Thoracic aorta (tissue), 2 donors: ENCODE measurements at regions not wholly inside any gene's neighbourhood (a gene's known extent, or its start where the extent isn't known, plus 50 kb on each side); places are given as distances from the start of the nearest gene placed in this dataset.

Experiments used
- ATAC-seq: fragments of 150-250 bp; one replicate; pipeline ENCODE4 v1.8.0; 2017; ENCODE audit warnings: low read depth; ENCODE audit not compliant: insufficient number of reproducible peaks, low FRiP score
- DNase-seq: peaks from one replicate; pipeline ENCODE4 v3.0.0-alpha.2; 2020; ENCODE audit warnings: low spot score
- H3K27ac ChIP-seq, 2 donors: fragments of 200-600 bp; sonication (generic); 1 replicate in 1 of 2; 2 replicates in 1 of 2; pipeline ENCODE4 v1.5.1; 2016; ENCODE audit warnings: mild to moderate bottlenecking in 2 of 2, moderate library complexity in 2 of 2
- H3K27me3 ChIP-seq: fragments of 200-600 bp; sonication (generic); replicated peaks from 2 replicates; pipeline ENCODE4 v1.6.0; 2016; ENCODE audit warnings: mild to moderate bottlenecking; ENCODE audit not compliant: insufficient read depth
- H3K36me3 ChIP-seq: fragments of 200-600 bp; sonication (generic); one replicate; pipeline ENCODE4 v1.5.1; 2016
- H3K4me1 ChIP-seq, 2 donors: fragments of 200-600 bp; sonication (generic); 1 replicate in 1 of 2; 2 replicates in 1 of 2; pipeline versions ENCODE4 v1.5.1 to v1.6.0; 2016; ENCODE audit warnings: low read depth in 2 of 2, mild to moderate bottlenecking in 1 of 2; ENCODE audit not compliant: control insufficient read depth in 1 of 2
- H3K4me3 ChIP-seq: fragments of 200-600 bp; sonication (generic); 2 replicates; pipeline ENCODE4 v1.5.1; 2016; ENCODE audit warnings: mild to moderate bottlenecking
- H3K9me3 ChIP-seq: fragments of 200-600 bp; sonication (generic); 2 replicates; pipeline ENCODE4 v1.5.1; 2016
- TF ChIP-seq, protein P1 (sequence below): fragments of 200-600 bp; sonication (generic); IDR thresholded peaks from one replicate; pipeline ENCODE4 v1.5.1; 2019; ENCODE audit warnings: antibody characterized with exemption

DNA sequence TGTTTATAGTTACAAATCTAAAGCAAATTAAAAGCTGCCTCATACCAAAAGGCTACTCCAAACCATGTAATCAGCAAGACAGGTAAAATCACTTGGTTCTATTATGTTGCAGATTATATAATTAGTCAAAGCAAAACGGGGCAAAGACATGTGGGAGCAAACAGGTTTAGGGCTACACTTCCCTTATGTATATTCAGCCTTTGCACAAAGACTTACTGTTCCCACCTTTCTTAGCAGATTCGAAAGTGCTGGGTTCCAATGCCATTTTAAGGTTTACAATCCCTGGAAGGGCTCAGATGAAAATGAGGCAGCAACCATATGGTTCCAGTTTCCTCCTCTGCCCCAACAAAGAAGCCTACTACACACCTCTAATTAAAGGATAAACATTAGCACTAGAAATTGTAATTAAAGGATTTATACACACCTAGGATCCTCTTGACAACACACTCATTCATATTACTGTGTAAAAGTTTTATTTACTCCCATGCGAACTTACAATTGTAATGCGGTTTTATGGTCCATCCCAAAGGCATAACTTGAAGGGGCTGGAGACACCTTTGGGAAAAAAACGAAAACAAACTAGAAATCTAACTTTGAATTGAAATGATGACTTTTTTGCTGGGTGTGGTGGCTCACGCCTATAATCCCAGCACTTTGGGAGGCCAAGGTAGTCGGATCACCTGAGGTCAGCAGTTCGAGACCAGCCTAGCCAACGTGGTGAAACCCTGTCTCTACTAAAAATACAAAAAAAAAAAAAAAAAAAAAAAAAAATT is 117.3 kb upstream of the PKN2 start:
- ATAC-seq (no peak), DNase-seq (no peak)
- Histone ChIP-seq H3K27ac (no peak overlapping the region), H3K9me3 (no peaks in the 10 kb centered on the region), H3K36me3 (no peaks in the 10 kb centered on the region), H3K4me1 (no peaks in the 10 kb centered on the region), H3K4me3 (no peak overlapping the region), H3K27me3 (no peaks in the 10 kb centered on the region)
- TF ChIP-seq, protein P1, sequence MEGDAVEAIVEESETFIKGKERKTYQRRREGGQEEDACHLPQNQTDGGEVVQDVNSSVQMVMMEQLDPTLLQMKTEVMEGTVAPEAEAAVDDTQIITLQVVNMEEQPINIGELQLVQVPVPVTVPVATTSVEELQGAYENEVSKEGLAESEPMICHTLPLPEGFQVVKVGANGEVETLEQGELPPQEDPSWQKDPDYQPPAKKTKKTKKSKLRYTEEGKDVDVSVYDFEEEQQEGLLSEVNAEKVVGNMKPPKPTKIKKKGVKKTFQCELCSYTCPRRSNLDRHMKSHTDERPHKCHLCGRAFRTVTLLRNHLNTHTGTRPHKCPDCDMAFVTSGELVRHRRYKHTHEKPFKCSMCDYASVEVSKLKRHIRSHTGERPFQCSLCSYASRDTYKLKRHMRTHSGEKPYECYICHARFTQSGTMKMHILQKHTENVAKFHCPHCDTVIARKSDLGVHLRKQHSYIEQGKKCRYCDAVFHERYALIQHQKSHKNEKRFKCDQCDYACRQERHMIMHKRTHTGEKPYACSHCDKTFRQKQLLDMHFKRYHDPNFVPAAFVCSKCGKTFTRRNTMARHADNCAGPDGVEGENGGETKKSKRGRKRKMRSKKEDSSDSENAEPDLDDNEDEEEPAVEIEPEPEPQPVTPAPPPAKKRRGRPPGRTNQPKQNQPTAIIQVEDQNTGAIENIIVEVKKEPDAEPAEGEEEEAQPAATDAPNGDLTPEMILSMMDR = no peak

- Histone ChIP-seq H3K27me3 (no peaks in the 10 kb centered on the region), H3K27ac (no peak overlapping the region), H3K36me3 (no peaks in the 10 kb centered on the region), H3K4me1 (no peaks in the 10 kb centered on the region), H3K4me3 (no peak overlapping the region), H3K9me3 (no peaks in the 10 kb centered on the region)
- TF ChIP-seq, protein P1 = no peak
- ATAC-seq = no peak
- no peak for DNase-seq
Observed at GRCh38 chr1:88571506-88571905, 112.6 kb upstream of the PKN2 start.

DNA sequence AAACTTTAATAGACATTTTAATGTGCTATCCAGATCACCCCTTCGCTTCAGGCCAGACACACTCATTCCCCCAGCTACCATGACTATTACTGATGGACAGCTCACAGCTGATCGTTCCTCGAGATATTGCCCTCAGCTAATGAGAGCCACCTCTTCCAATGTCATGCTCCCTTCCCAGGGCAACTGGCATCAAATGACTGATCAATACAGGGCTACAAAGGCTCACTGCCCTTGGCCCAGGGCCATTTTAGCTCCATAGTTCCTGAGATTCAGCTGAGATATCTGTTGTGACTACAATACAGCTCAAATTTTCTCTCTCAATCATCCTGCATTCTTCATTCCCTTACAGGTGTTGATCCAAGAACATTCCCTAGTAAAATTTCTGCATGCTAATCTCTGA is 104.5 kb upstream of the PKN2 start:
- TF ChIP-seq, protein P1 = no peak
- ATAC-seq (no peak), DNase-seq (no peak)
- Histone ChIP-seq H3K4me1 (no peaks in the 10 kb centered on the region), H3K27me3 (no peaks in the 10 kb centered on the region), H3K27ac (no peak overlapping the region), H3K9me3 (no peaks in the 10 kb centered on the region), H3K36me3 (no peaks in the 10 kb centered on the region), H3K4me3 (no peak overlapping the region)

DNA sequence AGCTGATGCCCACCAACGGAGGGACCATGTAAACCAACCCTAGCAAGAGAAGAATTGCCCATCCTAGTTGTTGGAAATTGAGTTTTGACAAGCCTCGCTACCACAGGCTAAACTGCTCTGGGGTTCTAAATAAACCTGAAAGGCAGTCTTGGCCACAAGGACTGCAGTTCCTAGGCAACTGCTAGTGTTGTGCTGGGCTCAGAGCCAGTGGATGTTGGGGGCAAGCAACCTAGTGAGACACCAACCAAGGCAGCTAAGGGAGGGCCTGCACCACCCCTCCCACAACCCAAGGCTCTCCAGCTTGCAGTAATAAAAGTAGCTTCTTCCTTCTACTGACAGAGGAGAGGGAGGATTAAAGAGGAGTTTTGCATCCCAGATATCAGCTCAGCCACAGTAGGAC is 102.4 kb upstream of the PKN2 start:
- DNase-seq = no peak
- Histone ChIP-seq H3K36me3 (no peaks in the 10 kb centered on the region), H3K9me3 (no peaks in the 10 kb centered on the region), H3K4me1 (no peaks in the 10 kb centered on the region), H3K4me3 (no peak overlapping the region), H3K27me3 (no peaks in the 10 kb centered on the region), H3K27ac (no peak overlapping the region)
- TF ChIP-seq, protein P1 = no peak
- no peak for ATAC-seq

GRCh38 chr1:88593358-88593757 is 90.7 kb upstream of the PKN2 start:
- TF ChIP-seq, protein P1 = no peak
- Histone ChIP-seq H3K4me1 (no peaks in the 10 kb centered on the region), H3K36me3 (no peaks in the 10 kb centered on the region), H3K27me3 (no peaks in the 10 kb centered on the region), H3K27ac (no peak overlapping the region), H3K9me3 (peaks cover 12% of the 10 kb centered on the region), H3K4me3 (no peak overlapping the region)
- DNase-seq = no peak
- no peak for ATAC-seq
